Fibroblast of lung (primary cell): ENCODE measurements at regions not wholly inside any gene's neighbourhood (a gene's known extent, or its start where the extent isn't known, plus 50 kb on each side); places are given as distances from the start of the nearest gene placed in this dataset.

Experiments
- DNase-seq, 2 donors: peaks; one replicate each; pipeline versions ENCODE4 v3.0.0 to v3.0.0-alpha.2; 2010; ENCODE audit warnings: low read depth in 2 of 2
- H2AFZ ChIP-seq: 2 replicates; pipeline ENCODE4 v1.5.1; 2012; ENCODE audit warnings: low read length, control low read depth, inconsistent platforms
- H3K27ac ChIP-seq: 2 replicates; pipeline ENCODE4 v1.5.1; 2011; ENCODE audit warnings: low read length, control low read depth; ENCODE audit not compliant: insufficient read depth
- H3K27me3 ChIP-seq: 2 replicates; pipeline ENCODE4 v1.5.1; 2011; ENCODE audit warnings: mild to moderate bottlenecking, low read length; ENCODE audit not compliant: control insufficient read depth, insufficient read depth
- H3K36me3 ChIP-seq: 2 replicates; pipeline ENCODE4 v1.5.1; 2011; ENCODE audit warnings: low read length; ENCODE audit not compliant: control insufficient read depth, insufficient read depth
- H3K4me1 ChIP-seq: 2 replicates; pipeline ENCODE4 v1.5.1; 2011; ENCODE audit warnings: low read length; ENCODE audit not compliant: control insufficient read depth, insufficient read depth; ENCODE audit errors: extremely low read depth
- H3K4me2 ChIP-seq: 2 replicates; pipeline ENCODE4 v1.5.1; 2011; ENCODE audit warnings: low read length, control low read depth; ENCODE audit not compliant: insufficient read depth; ENCODE audit errors: extremely low read depth
- H3K4me3 ChIP-seq, 4 experiments: fragments of 200-600 bp in 1 of 4; sonication (generic) in 1 of 4; replicated peaks in 1 of 4; 2 replicates each; pipeline ENCODE4 v1.5.1; 2011 to 2016; ENCODE audit warnings: low read length in 4 of 4, low read depth in 3 of 4, mild to moderate bottlenecking in 3 of 4, control low read depth in 2 of 4, inconsistent platforms in 1 of 4, mixed read lengths in 1 of 4; ENCODE audit not compliant: insufficient read depth in 1 of 4; ENCODE audit errors: control extremely low read depth in 1 of 4
- H3K79me2 ChIP-seq: 2 replicates; pipeline ENCODE4 v1.5.1; 2012; ENCODE audit warnings: mild to moderate bottlenecking, low read length, inconsistent platforms; ENCODE audit not compliant: control insufficient read depth, insufficient read depth
- H3K9ac ChIP-seq: 2 replicates; pipeline ENCODE4 v1.5.1; 2011; ENCODE audit warnings: mild to moderate bottlenecking, low read length, control low read depth; ENCODE audit not compliant: insufficient read depth
- H3K9me3 ChIP-seq: 2 replicates; pipeline ENCODE4 v1.5.1; 2012; ENCODE audit warnings: low read depth, low read length; ENCODE audit not compliant: control insufficient read depth, insufficient read depth
- H4K20me1 ChIP-seq: 2 replicates; pipeline ENCODE4 v1.5.1; 2011; ENCODE audit warnings: low read length; ENCODE audit not compliant: control insufficient read depth, insufficient read depth; ENCODE audit errors: extremely low read depth
- EZH2 ChIP-seq: IDR thresholded peaks from 2 replicates; pipeline ENCODE4 v1.5.1; 2012; ENCODE audit warnings: low read length, control low read depth, mild to moderate bottlenecking; ENCODE audit errors: missing control alignments
- TF ChIP-seq, protein P1 (sequence below), 2 donors: IDR thresholded peaks in 1 of 2; conservative IDR thresholded peaks in 1 of 2; 1 replicate in 1 of 2; 2 replicates in 1 of 2; pipeline ENCODE4 v1.5.1; 2011 to 2012; ENCODE audit warnings: low read length in 2 of 2, control low read depth in 1 of 2, inconsistent platforms in 1 of 2, low read depth in 1 of 2, mild to moderate bottlenecking in 1 of 2

DNA sequence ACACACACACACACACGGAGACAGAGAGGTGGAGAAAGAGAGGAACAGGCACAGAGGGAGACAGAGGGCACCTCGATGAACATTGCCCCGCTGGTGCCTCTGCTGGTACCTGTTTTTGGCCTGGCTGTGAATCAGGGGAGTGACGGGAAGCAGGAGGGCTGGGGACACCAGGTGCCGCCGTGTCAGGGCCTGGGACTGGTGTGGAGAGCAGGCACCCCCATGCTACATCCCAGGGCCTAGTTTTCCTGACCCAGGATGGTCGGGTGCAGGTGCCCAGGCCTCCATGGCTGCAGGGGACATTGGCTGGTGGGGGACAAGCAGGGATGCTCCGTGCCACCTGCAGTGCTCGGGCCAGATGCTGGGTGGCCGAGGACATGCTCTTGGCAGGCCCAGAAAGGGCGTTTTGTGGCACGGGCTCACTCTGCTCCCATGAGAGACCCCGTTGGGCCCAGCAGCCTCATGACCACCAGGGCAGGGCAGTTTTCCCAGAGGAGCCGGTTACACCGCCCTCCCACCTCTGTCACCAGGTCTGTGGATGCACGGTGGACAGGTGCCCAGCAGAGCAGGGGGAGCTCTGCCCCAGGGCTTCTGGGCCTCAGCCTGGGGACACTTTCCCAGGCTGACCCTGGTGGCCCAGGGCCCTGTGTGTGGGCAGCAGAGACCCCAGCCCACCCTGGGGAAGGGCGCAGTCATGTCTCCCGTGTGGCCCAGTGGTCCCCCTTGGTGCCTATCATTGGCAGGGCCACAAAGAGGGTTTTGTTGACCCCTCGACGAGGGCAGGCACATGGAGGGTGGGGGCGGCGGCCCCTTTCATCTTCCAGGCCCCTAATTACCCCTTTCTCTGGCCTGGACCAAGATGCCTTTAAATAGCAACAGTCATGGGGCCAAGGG, 207.5 kb upstream of the RTL1 start:
- no peak overlapping the region for H3K9ac ChIP-seq
- no peak overlapping the region for H3K4me3 ChIP-seq
- H3K36me3 ChIP-seq, result no peaks in the 10 kb centered on the region
- DNase-seq, result no peak
- H4K20me1 ChIP-seq, result no peaks in the 10 kb centered on the region
- H3K9me3 ChIP-seq, result no peaks in the 10 kb centered on the region
- H3K79me2 ChIP-seq, result no peaks in the 10 kb centered on the region
- no peaks in the 10 kb centered on the region for H3K27me3 ChIP-seq
- H2AFZ ChIP-seq, result no peak overlapping the region
- no peaks in the 10 kb centered on the region for H3K4me1 ChIP-seq
- no peak overlapping the region for H3K4me2 ChIP-seq
- H3K27ac ChIP-seq, result no peak overlapping the region
- TF ChIP-seq, protein P1, sequence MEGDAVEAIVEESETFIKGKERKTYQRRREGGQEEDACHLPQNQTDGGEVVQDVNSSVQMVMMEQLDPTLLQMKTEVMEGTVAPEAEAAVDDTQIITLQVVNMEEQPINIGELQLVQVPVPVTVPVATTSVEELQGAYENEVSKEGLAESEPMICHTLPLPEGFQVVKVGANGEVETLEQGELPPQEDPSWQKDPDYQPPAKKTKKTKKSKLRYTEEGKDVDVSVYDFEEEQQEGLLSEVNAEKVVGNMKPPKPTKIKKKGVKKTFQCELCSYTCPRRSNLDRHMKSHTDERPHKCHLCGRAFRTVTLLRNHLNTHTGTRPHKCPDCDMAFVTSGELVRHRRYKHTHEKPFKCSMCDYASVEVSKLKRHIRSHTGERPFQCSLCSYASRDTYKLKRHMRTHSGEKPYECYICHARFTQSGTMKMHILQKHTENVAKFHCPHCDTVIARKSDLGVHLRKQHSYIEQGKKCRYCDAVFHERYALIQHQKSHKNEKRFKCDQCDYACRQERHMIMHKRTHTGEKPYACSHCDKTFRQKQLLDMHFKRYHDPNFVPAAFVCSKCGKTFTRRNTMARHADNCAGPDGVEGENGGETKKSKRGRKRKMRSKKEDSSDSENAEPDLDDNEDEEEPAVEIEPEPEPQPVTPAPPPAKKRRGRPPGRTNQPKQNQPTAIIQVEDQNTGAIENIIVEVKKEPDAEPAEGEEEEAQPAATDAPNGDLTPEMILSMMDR (conservative IDR thresholded peaks at IDR 0.05 in 1 of 2, IDR thresholded peaks at IDR 0.05 in 1 of 2; ENCODE audit: low read depth in 1 of 2, low read length in 2 of 2), result no peak
- TF ChIP-seq EZH2, result no peak

DNA sequence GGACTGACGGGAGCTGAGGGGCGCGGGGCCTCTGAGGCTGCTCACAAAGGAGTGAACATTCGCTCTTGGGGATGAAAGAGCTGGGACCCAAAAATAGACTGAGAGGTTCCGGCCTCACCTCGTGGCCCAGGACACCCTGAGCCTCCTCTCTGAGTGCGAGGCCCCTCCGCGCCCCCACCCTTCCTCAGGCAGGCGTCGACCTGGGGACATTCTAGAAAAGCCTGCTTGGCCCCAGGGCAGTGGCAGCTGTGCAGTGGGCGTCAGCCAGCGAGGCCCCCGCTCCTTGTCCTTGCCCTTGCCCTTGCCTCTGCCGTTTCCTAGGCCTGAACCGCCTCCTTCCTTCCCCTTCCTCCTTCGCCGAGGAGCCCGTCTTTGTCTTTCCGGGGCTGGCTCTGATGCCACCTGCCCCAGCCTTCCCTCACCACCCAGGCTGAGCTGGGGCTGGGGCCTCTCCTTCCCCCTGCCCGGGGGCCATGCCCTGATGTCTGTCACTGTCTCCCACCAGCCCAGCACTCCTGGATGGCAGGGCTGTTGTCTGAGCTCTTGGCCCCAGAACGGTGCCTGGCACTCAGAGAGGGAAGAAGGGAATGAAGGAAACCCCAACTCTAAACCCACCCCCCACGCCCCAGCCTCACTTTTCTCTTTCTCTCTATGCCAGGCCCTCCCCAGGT, 208.2 kb upstream of the RTL1 start:
- H3K27me3 ChIP-seq, result no peaks in the 10 kb centered on the region
- no peak for DNase-seq
- no peak overlapping the region for H3K9ac ChIP-seq
- H3K9me3 ChIP-seq, result no peaks in the 10 kb centered on the region
- no peak overlapping the region for H2AFZ ChIP-seq
- H4K20me1 ChIP-seq, result no peaks in the 10 kb centered on the region
- H3K4me2 ChIP-seq, result no peak overlapping the region
- H3K79me2 ChIP-seq, result no peaks in the 10 kb centered on the region
- H3K4me1 ChIP-seq, result no peaks in the 10 kb centered on the region
- TF ChIP-seq, protein P1 (conservative IDR thresholded peaks at IDR 0.05 in 1 of 2, IDR thresholded peaks at IDR 0.05 in 1 of 2; ENCODE audit: low read depth in 1 of 2, low read length in 2 of 2), result no peak
- no peak for TF ChIP-seq EZH2
- H3K4me3 ChIP-seq, result no peak overlapping the region
- no peaks in the 10 kb centered on the region for H3K36me3 ChIP-seq
- H3K27ac ChIP-seq, result no peak overlapping the region

DNA sequence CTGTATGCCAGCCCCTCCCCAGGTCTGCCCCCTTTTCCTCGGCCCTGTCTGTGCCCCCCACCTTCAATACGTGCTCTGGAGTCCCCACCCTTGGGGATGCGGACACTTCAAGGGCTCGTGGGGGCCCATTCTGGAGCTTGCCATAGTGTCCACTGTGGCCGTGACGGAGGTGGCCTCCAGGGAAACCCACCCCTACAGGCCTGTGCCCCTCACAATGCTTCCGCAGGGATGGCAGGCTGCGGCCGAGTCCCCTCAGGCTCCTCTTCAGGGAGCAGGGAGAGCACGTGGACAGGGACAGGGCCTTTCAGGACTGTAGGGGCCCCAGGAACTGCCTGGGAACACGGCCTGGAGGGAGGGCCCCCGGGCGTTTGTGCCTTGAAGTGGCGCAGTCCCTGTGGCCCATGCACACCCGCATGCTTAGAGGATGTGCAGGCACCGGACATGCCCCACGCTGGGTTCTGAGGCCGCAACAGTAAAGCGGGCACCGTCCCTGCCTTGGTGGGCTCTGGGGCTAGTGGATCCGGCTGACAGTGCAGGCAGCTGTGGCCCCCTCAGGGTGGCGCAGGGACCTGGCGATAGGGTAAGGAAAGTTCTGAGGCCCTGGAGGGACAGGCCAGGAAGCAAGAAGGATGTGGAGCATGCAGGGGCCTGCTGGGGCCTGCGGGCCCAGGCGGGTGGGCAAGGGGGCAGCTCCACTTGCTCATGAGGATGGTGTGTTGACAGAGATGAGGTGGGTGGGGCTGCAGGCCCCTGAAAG, 209.0 kb upstream of the RTL1 start:
- no peak for TF ChIP-seq EZH2
- TF ChIP-seq, protein P1 (conservative IDR thresholded peaks at IDR 0.05 in 1 of 2, IDR thresholded peaks at IDR 0.05 in 1 of 2; ENCODE audit: low read depth in 1 of 2, low read length in 2 of 2), result no peak
- H3K27ac ChIP-seq, result no peak overlapping the region
- H4K20me1 ChIP-seq, result no peaks in the 10 kb centered on the region
- H3K9ac ChIP-seq, result no peak overlapping the region
- H3K79me2 ChIP-seq, result no peaks in the 10 kb centered on the region
- no peak overlapping the region for H3K4me2 ChIP-seq
- H3K36me3 ChIP-seq, result no peaks in the 10 kb centered on the region
- no peaks in the 10 kb centered on the region for H3K9me3 ChIP-seq
- H3K27me3 ChIP-seq, result no peaks in the 10 kb centered on the region
- H2AFZ ChIP-seq, result no peak overlapping the region
- no peaks in the 10 kb centered on the region for H3K4me1 ChIP-seq
- no peak overlapping the region for H3K4me3 ChIP-seq
- DNase-seq, result no peak
